HepG2 (cell line): ENCODE measurements at regions not wholly inside any gene's neighbourhood (a gene's known extent, or its start where the extent isn't known, plus 50 kb on each side); places are given as distances from the start of the nearest gene placed in this dataset.

Source experiments
- ATAC-seq: fragments of 200-7000 bp; cut with Tn5 transposase; 3 replicates; pipeline ENCODE4 v1.9.1; 2020; ENCODE audit warnings: mild to moderate bottlenecking, moderate library complexity
- BruUV-seq: library from RNA; stranded (reverse); fragments of 400-500 nt; replicated peaks from 2 replicates; lab custom pipeline; 2021; lab: Mats Ljungman, UMichigan
- CTCF ChIA-PET: fragments of 300-600 bp; formaldehyde crosslinking; extraction: SDS; loops from one replicate; lab custom pipeline; 2021; ENCODE audit warnings: low total read pairs, inconsistent platforms, low intra/inter-chr PET ratio; lab: Yijun Ruan, JAX
- POLR2A ChIA-PET: fragments of 350-600 bp; sonication (Branson Sonifier 250); formaldehyde crosslinking; loops from one replicate; lab custom pipeline; 2020; ENCODE audit warnings: antibody characterized with exemption, inconsistent platforms; lab: Yijun Ruan, JAX
- DNase-seq: peaks from one replicate; pipeline ENCODE4 v3.0.0-alpha.2; 2015; ENCODE audit warnings: low spot score
- FAIRE-seq: peaks from 3 replicates; lab custom pipeline; 2011; peaks lifted over from hg19 to GRCh38; lab: Jason Lieb, UNC
- H2AFZ ChIP-seq: one replicate; pipeline ENCODE4 v1.6.1; 2011; ENCODE audit warnings: low read length, inconsistent platforms
- H3K27ac ChIP-seq: fragments of 300-600 bp; 3 replicates; pipeline ENCODE4 v1.8.0; 2011; ENCODE audit warnings: mixed run types, mild to moderate bottlenecking, mixed read lengths, low read length, inconsistent platforms; ENCODE audit not compliant: insufficient read depth; ENCODE audit errors: extremely low read length
- H3K27me3 ChIP-seq, 2 experiments: fragments of 200-600 bp in 1 of 2; 2 replicates in 1 of 2; 3 replicates in 1 of 2; pipeline versions ENCODE4 v1.6.0 to v1.8.0; 2011; ENCODE audit warnings: low read length in 2 of 2, mild to moderate bottlenecking in 2 of 2, moderate library complexity in 2 of 2, inconsistent platforms in 1 of 2; ENCODE audit not compliant: insufficient read depth in 2 of 2, control insufficient read depth in 1 of 2
- H3K36me3 ChIP-seq, 2 experiments: fragments of 200-600 bp in 1 of 2; replicated peaks in 1 of 2; 2 replicates in 1 of 2; 3 replicates in 1 of 2; pipeline versions ENCODE4 v1.5.1 to v1.8.0; 2011; ENCODE audit warnings: low read length in 2 of 2, inconsistent platforms in 1 of 2; ENCODE audit not compliant: insufficient read depth in 2 of 2, control insufficient read depth in 1 of 2
- H3K4me1 ChIP-seq: 2 replicates; pipeline ENCODE4 v1.5.1; 2012; ENCODE audit warnings: low read length, inconsistent platforms; ENCODE audit not compliant: insufficient read depth
- H3K4me2 ChIP-seq: 2 replicates; pipeline ENCODE4 v1.6.0; 2011; ENCODE audit warnings: low read depth, low read length, inconsistent platforms
- H3K4me3 ChIP-seq, 3 experiments: fragments of 200-600 bp in 1 of 3; sonication (generic), shearing (Covaris generic) in 1 of 3; replicated peaks in 1 of 3; 2 replicates each; pipeline ENCODE4 v1.5.1; 2011 to 2016; ENCODE audit warnings: low read length in 3 of 3, inconsistent platforms in 2 of 3, low read depth in 2 of 3, mild to moderate bottlenecking in 2 of 3, control low read depth in 1 of 3, mixed read lengths in 1 of 3; ENCODE audit not compliant: insufficient read depth in 1 of 3
- H3K79me2 ChIP-seq: one replicate; pipeline ENCODE4 v1.6.1; 2011; ENCODE audit warnings: low read length, inconsistent platforms; ENCODE audit not compliant: insufficient read depth
- H3K9ac ChIP-seq: 2 replicates; pipeline ENCODE4 v1.6.0; 2011; ENCODE audit warnings: mild to moderate bottlenecking, low read depth, low read length, inconsistent platforms; ENCODE audit not compliant: insufficient read depth
- H3K9me3 ChIP-seq: 2 replicates; pipeline ENCODE4 v1.5.1; 2012; ENCODE audit warnings: mild to moderate bottlenecking, low read length
- H4K20me1 ChIP-seq: 2 replicates; pipeline ENCODE4 v1.6.0; 2011; ENCODE audit warnings: inconsistent platforms, mild to moderate bottlenecking, low read length, moderate library complexity; ENCODE audit not compliant: insufficient read depth
- CREM ChIP-seq, 2 experiments: sonication (generic) in 1 of 2; formaldehyde crosslinking in 1 of 2; IDR thresholded peaks; 2 replicates each; pipeline versions ENCODE4 v1.4.0 to v1.6.1; 2016 to 2020; ENCODE audit warnings: antibody characterized with exemption in 1 of 2, mild to moderate bottlenecking in 1 of 2, missing genetic modification reagents in 1 of 2
- GFI1 ChIP-seq: sonication (generic); formaldehyde crosslinking; IDR thresholded peaks from 2 replicates; pipeline ENCODE4 v1.5.0; 2020; ENCODE audit warnings: missing genetic modification reagents, mild to moderate bottlenecking, borderline replicate concordance
- HOXA3 ChIP-seq: sonication (generic); formaldehyde crosslinking; IDR thresholded peaks from 2 replicates; pipeline ENCODE4 v1.5.0; 2020; ENCODE audit warnings: missing genetic modification reagents
- HOXD1 ChIP-seq: sonication (generic); formaldehyde crosslinking; IDR thresholded peaks from 2 replicates; pipeline ENCODE4 v1.5.0; 2020; ENCODE audit warnings: missing genetic modification reagents
- KLF12 ChIP-seq: sonication (generic); formaldehyde crosslinking; IDR thresholded peaks from 2 replicates; pipeline ENCODE4 v1.4.0; 2020; ENCODE audit warnings: missing genetic modification reagents, borderline replicate concordance
- NFRKB ChIP-seq: fragments of 450-650 bp; IDR thresholded peaks from 2 replicates; pipeline ENCODE4 v1.6.1; 2017
- PBX2 ChIP-seq: IDR thresholded peaks from 2 replicates; pipeline ENCODE4 v1.6.1; 2016; ENCODE audit warnings: control low read depth
- PHB2 ChIP-seq: fragments of 450-650 bp; IDR thresholded peaks from 2 replicates; pipeline ENCODE4 v1.6.1; 2018; ENCODE audit not compliant: partially characterized antibody
- RAD21 ChIP-seq: fragments of 450-650 bp; formaldehyde crosslinking; IDR thresholded peaks from 2 replicates; pipeline ENCODE4 v1.5.0; 2020; ENCODE audit warnings: mild to moderate bottlenecking
- SNAPC4 ChIP-seq: sonication (generic); formaldehyde crosslinking; IDR thresholded peaks from 2 replicates; pipeline ENCODE4 v1.4.0; 2020; ENCODE audit warnings: mild to moderate bottlenecking, missing genetic modification reagents
- ZFP82 ChIP-seq: sonication (generic); formaldehyde crosslinking; IDR thresholded peaks from 2 replicates; pipeline ENCODE4 v1.5.1; 2020; ENCODE audit warnings: mild to moderate bottlenecking, missing genetic modification reagents, borderline replicate concordance
- ZFYVE20 ChIP-seq: sonication (generic); formaldehyde crosslinking; IDR thresholded peaks from 2 replicates; pipeline ENCODE4 v1.8.0; 2023; ENCODE audit warnings: low read depth, mild to moderate bottlenecking, moderate library complexity, missing genetic modification reagents, borderline replicate concordance
- ZNF121 ChIP-seq: sonication (generic); formaldehyde crosslinking; IDR thresholded peaks from 2 replicates; pipeline ENCODE4 v1.5.0; 2020; ENCODE audit warnings: mild to moderate bottlenecking, missing genetic modification reagents
- ZNF335 ChIP-seq: sonication (generic); formaldehyde crosslinking; IDR thresholded peaks from 2 replicates; pipeline ENCODE4 v1.4.0; 2020; ENCODE audit warnings: missing genetic modification reagents
- ZNF350 ChIP-seq: sonication (generic); formaldehyde crosslinking; IDR thresholded peaks from 2 replicates; pipeline ENCODE4 v1.4.0; 2020; ENCODE audit warnings: mild to moderate bottlenecking, low read depth, missing genetic modification reagents, borderline replicate concordance
- ZNF441 ChIP-seq: sonication (generic); formaldehyde crosslinking; IDR thresholded peaks from 2 replicates; pipeline ENCODE4 v1.7.0; 2021; ENCODE audit warnings: missing genetic modification reagents, borderline replicate concordance
- ZNF496 ChIP-seq: sonication (generic); formaldehyde crosslinking; IDR thresholded peaks from 2 replicates; pipeline ENCODE4 v1.8.1; 2023; ENCODE audit warnings: mild to moderate bottlenecking, moderate library complexity, missing genetic modification reagents; ENCODE audit not compliant: insufficient replicate concordance
- ZNF800 ChIP-seq: sonication (generic); formaldehyde crosslinking; IDR thresholded peaks from 2 replicates; pipeline ENCODE4 v1.4.0; 2020; ENCODE audit warnings: missing genetic modification reagents
- WGBS: methylation state at CpG from one replicate; pipeline ENCODE4 v1.1.6; 2017; ENCODE audit warnings: low lambda C conversion rate; 5-methylcytosine and 5-hydroxymethylcytosine counted together
- in situ Hi-C: cut with HindIII; loops from 2 replicates; pipeline ENCODE4 v1.10.0; 2017; ENCODE audit warnings: low pct_unique_long_range_greater_than_20kb; ENCODE audit not compliant: extremely low pct_ligation_motif_present
- intact Hi-C: fragments of 100-400 bp; cut with micrococcal nuclease; formaldehyde crosslinking; loops from one replicate; pipeline ENCODE4 v1.10.0; 2022; ENCODE audit not compliant: unreplicated experiment

GRCh38 chr4:32662803-32663202 lies 1942.6 kb downstream of the PCDH7 start (continued):
- no peak for TF ChIP-seq SNAPC4
- no peak for TF ChIP-seq PHB2

- Histone ChIP-seq H3K79me2 (no peaks in the 10 kb centered on the region), H2AFZ (no peak overlapping the region), H3K36me3 (no peaks in the 10 kb centered on the region), H3K27me3 (no peaks in the 10 kb centered on the region), H3K9me3 (no peaks in the 10 kb centered on the region), H3K4me3 (no peak overlapping the region), H3K4me2 (no peak overlapping the region), H4K20me1 (no peaks in the 10 kb centered on the region), H3K4me1 (no peaks in the 10 kb centered on the region), H3K27ac (no peak overlapping the region), H3K9ac (no peak overlapping the region)
- ATAC-seq = no peak
- CTCF ChIA-PET = no interaction called here
- intact Hi-C loops = no loop called here
- in situ Hi-C loops = no loop called here
- DNase-seq = no peak
- POLR2A ChIA-PET = no interaction called here
- WGBS = 0% methylated on average over 1 of the region's 1 CpG
- FAIRE-seq = no peak
- no TSS peak for BruUV-seq
- TF ChIP-seq CREM (IDR thresholded peaks at IDR 0.05) (no peak), CREM (CRISPR knock-in tag; IDR thresholded peaks at IDR 0.05) (no peak), ZNF441 (no peak), GFI1 (CRISPR knock-in tag) (no peak), RAD21 (CRISPR knock-in tag) (no peak), ZFYVE20 (CRISPR knock-in tag) (no peak), KLF12 (CRISPR knock-in tag) (no peak), ZNF496 (CRISPR knock-in tag) (no peak), ZNF800 (CRISPR knock-in tag) (no peak), ZNF335 (no peak), HOXA3 (CRISPR knock-in tag) (no peak), ZFP82 (no peak), ZNF121 (CRISPR knock-in tag) (no peak), PBX2 (CRISPR knock-in tag) (no peak), ZNF350 (CRISPR knock-in tag) (no peak), HOXD1 (CRISPR knock-in tag) (no peak), NFRKB (no peak)
Observed at GRCh38 chr4:32672359-32672758, 1952.2 kb downstream of the PCDH7 start.
